Pancreas (tissue), 10 donors: ENCODE measurements at regions not wholly inside any gene's neighbourhood (a gene's known extent, or its start where the extent isn't known, plus 50 kb on each side); places are given as distances from the start of the nearest gene placed in this dataset.

Source experiments
- ATAC-seq, 4 donors: fragments of 200-7000 bp; cut with Tn5 transposase; one replicate each; pipeline versions ENCODE4 v1.8.0 to v1.9.1; 2020; ENCODE audit warnings: mild to moderate bottlenecking in 4 of 4, moderate library complexity in 4 of 4
- DNase-seq, 6 donors: peaks; one replicate each; pipeline ENCODE4 v3.0.0-alpha.2; 2020
- FAIRE-seq: peaks from 2 replicates; lab custom pipeline; 2012; peaks lifted over from hg19 to GRCh38; lab: Jason Lieb, UNC
- H3K27ac ChIP-seq, 4 donors: fragments of 200-600 bp; sonication (generic); 1 replicate in 3 of 4; 2 replicates in 1 of 4; pipeline versions ENCODE4 v1.5.0 to v1.8.0; 2020
- H3K27me3 ChIP-seq, 4 donors: fragments of 200-600 bp; one replicate each; pipeline ENCODE4 v1.8.0; 2021
- H3K36me3 ChIP-seq, 3 donors: fragments of 200-600 bp; sonication (generic) in 1 of 3; one replicate each; pipeline versions ENCODE4 v1.5.0 to v1.8.0; 2020 to 2021
- H3K4me1 ChIP-seq, 3 donors: fragments of 200-600 bp; one replicate each; pipeline ENCODE4 v1.8.0; 2021
- H3K4me3 ChIP-seq, 4 donors: fragments of 200-600 bp; sonication (generic) in 2 of 4; one replicate each; pipeline versions ENCODE4 v1.5.0 to v1.8.0; 2020 to 2021
- H3K9me3 ChIP-seq, 4 donors: fragments of 200-600 bp; one replicate each; pipeline ENCODE4 v1.8.0; 2021
- CTCF ChIP-seq, 4 donors: fragments of 200-600 bp; sonication (generic) in 3 of 4; IDR thresholded peaks; one replicate each; pipeline versions ENCODE4 v1.5.0 to v1.8.0; 2021; ENCODE audit warnings: antibody characterized with exemption in 4 of 4
- WGBS, 2 donors: extraction: QIAGEN DNeasy Blood & Tissue Kit; methylation state at CpG; one replicate each; pipeline ENCODE4 v1.1.7; 2013; 5-methylcytosine and 5-hydroxymethylcytosine counted together
- intact Hi-C, 3 donors: fragments of 100-400 bp; cut with DNase I; formaldehyde crosslinking; loops; one replicate each; pipeline versions ENCODE4 v1.11.1 to v1.14.2; 2022
- donor health status: healthy with polysubstance abuse.
- donor health status: DM: no; HTN: no; CAD: no; lungs with moderate emphysema.
- donor health status: DM: no; HTN: no; CAD: no.
- donor health status: control.
- donor health status: control.
- donor health status: Bipolar disorder and iron deficiency.
- donor health status: DM: yes; HTN: yes; CAD: no.
- donor health status: DM: no; HTN: no; CAD: no.
- donor health status: DM: no; HTN: no; CAD: no.
- donor health status: DM: yes; HTN: yes; CAD: no.

GRCh38 chr22:49464037-49464436 lies 363.6 kb downstream of the BRD1 start:
- 20 to 21% methylated on average over 6 of the region's 6 CpGs for WGBS, 2 donors
- no peak for DNase-seq

GRCh38 chr22:49462795-49463194 lies 364.9 kb downstream of the BRD1 start:
- Histone ChIP-seq H3K4me3 (no peak overlapping the region), H3K27me3 (no peaks in the 10 kb centered on the region), H3K9me3 (no peaks in the 10 kb centered on the region), H3K4me1 (no peaks in the 10 kb centered on the region), H3K27ac (no peak overlapping the region), H3K36me3 (no peaks in the 10 kb centered on the region)
- no peak for TF ChIP-seq CTCF (IDR thresholded peaks at IDR 0.05)
- no peak for DNase-seq
- FAIRE-seq = no peak
- peak in 1 of 4 donors; percentile 37 for ATAC-seq
- WGBS, 2 donors = 54 to 68% methylated on average over 20 of the region's 20 CpGs
- intact Hi-C loops = no loop called here

More at GRCh38 chr22:49464037-49464436, 363.6 kb downstream of the BRD1 start:
- H3K36me3 ChIP-seq = no peaks in the 10 kb centered on the region
- no peak for TF ChIP-seq CTCF (IDR thresholded peaks at IDR 0.05)
- intact Hi-C loops = no loop called here
- ATAC-seq = no peak
- no peaks in the 10 kb centered on the region for H3K9me3 ChIP-seq
- no peak overlapping the region for H3K27ac ChIP-seq
- H3K4me1 ChIP-seq = no peaks in the 10 kb centered on the region
- FAIRE-seq = no peak
- no peak overlapping the region for H3K4me3 ChIP-seq
- peaks cover 0 to 3% (median 0%) of the 10 kb centered on the region in 4 donors for H3K27me3 ChIP-seq

DNA sequence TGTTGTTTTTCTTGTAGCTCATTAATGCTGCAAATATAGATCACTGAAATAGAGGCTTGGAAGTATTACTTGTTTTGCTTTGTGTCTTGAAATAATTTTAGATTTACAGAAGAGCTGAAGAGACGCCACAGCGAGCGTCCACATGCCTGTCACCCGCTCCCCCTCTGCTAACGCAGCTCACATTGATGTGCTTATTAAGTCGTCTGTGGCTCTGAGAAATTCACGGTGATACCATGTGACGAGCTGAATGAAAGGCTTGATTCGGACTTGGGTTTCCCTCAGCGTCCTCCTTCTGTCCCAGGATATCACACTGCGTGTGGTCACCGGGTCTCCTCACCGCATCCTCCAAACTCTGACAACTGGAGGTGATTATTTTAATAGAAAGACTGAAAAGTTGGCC lies 365.4 kb downstream of the BRD1 start:
- DNase-seq (no peak), FAIRE-seq (no peak)
- TF ChIP-seq CTCF (IDR thresholded peaks at IDR 0.05) = no peak

DNA sequence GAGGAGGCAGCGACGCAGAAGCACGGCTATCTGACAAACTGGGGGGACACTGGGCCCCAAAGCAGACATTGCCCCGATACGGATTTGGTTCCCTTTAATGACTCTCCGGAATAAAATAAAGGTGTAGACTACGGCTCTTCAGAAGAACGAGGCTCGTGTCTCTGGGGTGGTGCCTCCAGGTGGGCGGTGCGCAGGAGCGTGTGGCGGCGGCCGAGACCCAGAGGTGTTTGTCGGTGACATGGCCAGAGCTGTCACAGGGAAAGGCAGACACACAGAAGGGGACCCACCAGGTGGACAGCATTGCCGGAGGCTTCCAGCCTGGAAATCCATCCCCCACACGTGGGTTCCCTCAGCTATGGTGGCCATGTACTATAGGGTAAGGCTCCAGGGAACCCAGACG lies 366.0 kb downstream of the BRD1 start:
- no peak for TF ChIP-seq CTCF (IDR thresholded peaks at IDR 0.05)
- H3K9me3 ChIP-seq = no peaks in the 10 kb centered on the region
- ATAC-seq (no peak), DNase-seq (no peak), FAIRE-seq (no peak)
- no peak overlapping the region for H3K4me3 ChIP-seq
- intact Hi-C loops = no loop called here
- no peak overlapping the region for H3K27ac ChIP-seq
- H3K27me3 ChIP-seq = no peaks in the 10 kb centered on the region
- H3K4me1 ChIP-seq = no peaks in the 10 kb centered on the region
- 69 to 76% methylated on average over 19 of the region's 19 CpGs for WGBS, 2 donors
- H3K36me3 ChIP-seq = no peaks in the 10 kb centered on the region

More for the DNA sequence above, 365.4 kb downstream of the BRD1 start:
- no peaks in the 10 kb centered on the region for H3K27me3 ChIP-seq
- ATAC-seq = no peak
- no peak overlapping the region for H3K27ac ChIP-seq
- no peaks in the 10 kb centered on the region for H3K4me1 ChIP-seq
- H3K4me3 ChIP-seq = no peak overlapping the region
- no peaks in the 10 kb centered on the region for H3K9me3 ChIP-seq
- H3K36me3 ChIP-seq = no peaks in the 10 kb centered on the region
- 63 to 69% methylated on average over 13 of the region's 13 CpGs for WGBS, 2 donors
- intact Hi-C loops = no loop called here

DNA sequence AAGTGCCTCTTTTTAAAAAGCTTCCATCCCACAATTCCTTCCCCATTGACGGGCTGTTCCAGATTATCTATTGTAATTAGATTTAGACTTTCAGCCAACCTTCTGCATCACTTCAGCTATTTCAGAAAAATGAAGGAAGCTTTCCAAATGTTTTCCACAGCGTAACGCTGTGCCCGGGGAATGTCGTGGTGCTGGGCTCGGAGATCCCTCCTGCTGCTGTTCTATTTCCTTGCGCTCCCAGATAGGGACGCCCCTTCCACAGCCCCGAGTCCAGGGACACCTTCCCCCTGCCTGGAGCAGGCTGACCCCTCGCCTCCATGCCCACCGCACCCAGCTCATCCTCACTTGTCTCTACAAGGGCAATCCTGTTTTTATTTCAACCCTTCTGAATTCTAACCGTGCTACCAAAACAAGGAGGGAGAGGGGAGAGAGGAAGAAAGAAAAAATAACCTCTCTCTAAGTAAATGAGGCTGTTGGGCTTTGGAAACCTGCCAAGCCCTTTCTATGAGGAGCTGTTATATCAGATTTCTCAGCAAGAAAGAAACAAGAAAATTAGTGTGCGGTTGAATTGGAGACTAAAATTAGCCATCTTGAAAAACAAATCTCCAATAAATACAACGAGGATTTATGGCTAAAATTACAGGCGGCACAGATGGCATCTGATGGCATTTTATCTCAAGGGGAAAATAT lies 366.9 kb downstream of the BRD1 start:
- intact Hi-C loops = no loop called here
- no peak for TF ChIP-seq CTCF (IDR thresholded peaks at IDR 0.05)
- FAIRE-seq = no peak
- 30 to 35% methylated on average over 15 of the region's 15 CpGs for WGBS, 2 donors
- no peak overlapping the region for H3K27ac ChIP-seq
- no peak for DNase-seq
- no peaks in the 10 kb centered on the region for H3K36me3 ChIP-seq
- H3K9me3 ChIP-seq = no peaks in the 10 kb centered on the region
- H3K4me3 ChIP-seq = no peak overlapping the region
- no peak for ATAC-seq
- H3K4me1 ChIP-seq = no peaks in the 10 kb centered on the region
- H3K27me3 ChIP-seq = no peaks in the 10 kb centered on the region
